HEK293 (cell line): ENCODE measurements at regions not wholly inside any gene's neighbourhood (a gene's known extent, or its start where the extent isn't known, plus 50 kb on each side); places are given as distances from the start of the nearest gene placed in this dataset.

Source experiments
- CTCF ChIA-PET: fragments of 350-600 bp; formaldehyde crosslinking; extraction: SDS; loops from one replicate; lab custom pipeline; 2021; ENCODE audit warnings: antibody characterized with exemption; lab: Yijun Ruan, JAX
- POLR2A ChIA-PET: fragments of 300-600 bp; formaldehyde crosslinking; extraction: SDS; loops from one replicate; lab custom pipeline; 2020; ENCODE audit warnings: antibody characterized with exemption, inconsistent platforms; lab: Yijun Ruan, JAX
- H3K27ac ChIP-seq: fragments of 200-500 bp; sonication (Bioruptor generic); 2 replicates; pipeline ENCODE4 v1.5.1; 2014; ENCODE audit warnings: low read depth, low read length, control low read depth, inconsistent platforms; ENCODE audit errors: extremely low read depth
- H3K36me3 ChIP-seq, 2 experiments: fragments of 200-500 bp in 1 of 2; sonication (Bioruptor generic) in 1 of 2; 1 replicate in 1 of 2; 2 replicates in 1 of 2; pipeline ENCODE4 v1.5.1; 2014 to 2017; ENCODE audit warnings: inconsistent platforms in 2 of 2, low read length in 2 of 2; ENCODE audit not compliant: control insufficient read depth in 2 of 2, insufficient read depth in 1 of 2
- H3K4me1 ChIP-seq: fragments of 200-500 bp; sonication (Bioruptor generic); 2 replicates; pipeline ENCODE4 v1.5.1; 2014; ENCODE audit warnings: mild to moderate bottlenecking, low read length, inconsistent platforms; ENCODE audit not compliant: control insufficient read depth, insufficient read depth
- H3K4me3 ChIP-seq: 2 replicates; pipeline ENCODE4 v1.5.1; 2011; ENCODE audit warnings: low read depth, mild to moderate bottlenecking, control low read depth, low read length, moderate library complexity
- H3K9me3 ChIP-seq: fragments of 200-500 bp; sonication (Bioruptor generic); 2 replicates; pipeline ENCODE4 v1.5.1; 2014; ENCODE audit warnings: low read depth, low read length, inconsistent platforms; ENCODE audit not compliant: control insufficient read depth, insufficient read depth
- BCL11A ChIP-seq: fragments of 450-650 bp; formaldehyde crosslinking; IDR thresholded peaks from 2 replicates; pipeline ENCODE4 v1.5.1; 2016; ENCODE audit warnings: low read depth, missing biosample characterization, missing genetic modification characterization
- GFI1B ChIP-seq: fragments of 450-650 bp; formaldehyde crosslinking; IDR thresholded peaks from 2 replicates; pipeline ENCODE4 v1.5.1; 2016; ENCODE audit warnings: missing biosample characterization, missing genetic modification characterization
- HOXA7 ChIP-seq: sonication (generic); formaldehyde crosslinking; IDR thresholded peaks from 2 replicates; pipeline ENCODE4 v1.8.1; 2022; ENCODE audit warnings: missing genetic modification reagents, borderline replicate concordance
- HOXD13 ChIP-seq: sonication (generic); formaldehyde crosslinking; IDR thresholded peaks from 2 replicates; pipeline ENCODE4 v1.8.0; 2022; ENCODE audit warnings: missing genetic modification reagents, borderline replicate concordance
- SCRT1 ChIP-seq: fragments of 450-650 bp; formaldehyde crosslinking; IDR thresholded peaks from 2 replicates; pipeline ENCODE4 v1.5.1; 2016; ENCODE audit warnings: missing biosample characterization, missing genetic modification characterization, borderline replicate concordance
- TCF7L2 ChIP-seq: IDR thresholded peaks from 2 replicates; pipeline ENCODE4 v1.6.1; 2011; ENCODE audit warnings: low read depth, mild to moderate bottlenecking, inconsistent platforms, low read length, moderate library complexity, borderline replicate concordance
- ZNF112 ChIP-seq: fragments of 450-650 bp; formaldehyde crosslinking; IDR thresholded peaks from 2 replicates; pipeline ENCODE4 v1.5.0; 2017; ENCODE audit warnings: missing biosample characterization, missing genetic modification characterization
- ZNF114 ChIP-seq: fragments of 450-650 bp; formaldehyde crosslinking; IDR thresholded peaks from 2 replicates; pipeline ENCODE4 v1.5.0; 2017; ENCODE audit warnings: missing biosample characterization, missing genetic modification characterization
- ZNF132 ChIP-seq: fragments of 450-650 bp; formaldehyde crosslinking; IDR thresholded peaks from 2 replicates; pipeline ENCODE4 v1.5.1; 2017; ENCODE audit warnings: missing biosample characterization, missing genetic modification characterization, borderline replicate concordance
- ZNF133 ChIP-seq: fragments of 450-650 bp; formaldehyde crosslinking; IDR thresholded peaks from 2 replicates; pipeline ENCODE4 v1.5.1; 2016; ENCODE audit warnings: missing biosample characterization, missing genetic modification characterization
- ZNF2 ChIP-seq: fragments of 450-650 bp; formaldehyde crosslinking; IDR thresholded peaks from 2 replicates; pipeline ENCODE4 v1.5.1; 2016; ENCODE audit warnings: missing biosample characterization, missing genetic modification characterization
- ZNF214 ChIP-seq: fragments of 450-650 bp; formaldehyde crosslinking; IDR thresholded peaks from 2 replicates; pipeline ENCODE4 v1.5.1; 2017; ENCODE audit warnings: missing biosample characterization, mild to moderate bottlenecking, missing genetic modification characterization, borderline replicate concordance
- ZNF335 ChIP-seq: fragments of 450-650 bp; formaldehyde crosslinking; conservative IDR thresholded peaks from 2 replicates; pipeline ENCODE4 v1.5.1; 2016; ENCODE audit warnings: missing biosample characterization, missing genetic modification characterization
- ZNF423 ChIP-seq: fragments of 450-650 bp; formaldehyde crosslinking; IDR thresholded peaks from 2 replicates; pipeline ENCODE4 v1.5.1; 2016; ENCODE audit warnings: missing biosample characterization, missing genetic modification characterization
- ZNF530 ChIP-seq: fragments of 450-650 bp; formaldehyde crosslinking; IDR thresholded peaks from 2 replicates; pipeline ENCODE4 v1.5.1; 2016; ENCODE audit warnings: low read depth, missing biosample characterization, missing genetic modification characterization
- ZNF548 ChIP-seq: fragments of 450-650 bp; formaldehyde crosslinking; IDR thresholded peaks from 2 replicates; pipeline ENCODE4 v1.5.1; 2016; ENCODE audit warnings: missing biosample characterization, missing genetic modification characterization
- ZNF558 ChIP-seq: fragments of 450-650 bp; formaldehyde crosslinking; IDR thresholded peaks from 2 replicates; pipeline ENCODE4 v1.5.1; 2016; ENCODE audit warnings: missing biosample characterization, missing genetic modification characterization
- ZNF560 ChIP-seq: fragments of 450-650 bp; formaldehyde crosslinking; IDR thresholded peaks from 2 replicates; pipeline ENCODE4 v1.5.1; 2017; ENCODE audit warnings: missing biosample characterization, missing genetic modification characterization, borderline replicate concordance
- ZNF621 ChIP-seq: fragments of 450-650 bp; formaldehyde crosslinking; IDR thresholded peaks from 2 replicates; pipeline ENCODE4 v1.5.1; 2017; ENCODE audit warnings: missing biosample characterization, missing genetic modification characterization
- ZNF626 ChIP-seq: fragments of 450-650 bp; sonication (Bioruptor Pico); formaldehyde crosslinking; IDR thresholded peaks from 2 replicates; pipeline ENCODE4 v1.5.1; 2018; ENCODE audit warnings: missing biosample characterization, missing genetic modification characterization, inconsistent platforms
- ZNF777 ChIP-seq: fragments of 450-650 bp; formaldehyde crosslinking; IDR thresholded peaks from 2 replicates; pipeline ENCODE4 v1.5.1; 2017; ENCODE audit warnings: missing biosample characterization, missing genetic modification characterization, borderline replicate concordance
- ZNF785 ChIP-seq: fragments of 450-650 bp; formaldehyde crosslinking; IDR thresholded peaks from 2 replicates; pipeline ENCODE4 v1.5.1; 2016; ENCODE audit warnings: missing biosample characterization, missing genetic modification characterization
- TF ChIP-seq, protein P1 (sequence below): fragments of 450-650 bp; IDR thresholded peaks from 2 replicates; pipeline ENCODE4 v1.5.1; 2018; ENCODE audit warnings: missing biosample characterization, missing genetic modification characterization
- TF ChIP-seq, protein P2 (sequence below): fragments of 450-650 bp; formaldehyde crosslinking; IDR thresholded peaks from 2 replicates; pipeline ENCODE4 v1.5.1; 2017; ENCODE audit warnings: missing biosample characterization, missing genetic modification characterization
- TF ChIP-seq, protein P3 (sequence below): fragments of 450-650 bp; formaldehyde crosslinking; IDR thresholded peaks from 2 replicates; pipeline ENCODE4 v1.5.1; 2017; ENCODE audit warnings: missing biosample characterization, missing genetic modification characterization

DNA sequence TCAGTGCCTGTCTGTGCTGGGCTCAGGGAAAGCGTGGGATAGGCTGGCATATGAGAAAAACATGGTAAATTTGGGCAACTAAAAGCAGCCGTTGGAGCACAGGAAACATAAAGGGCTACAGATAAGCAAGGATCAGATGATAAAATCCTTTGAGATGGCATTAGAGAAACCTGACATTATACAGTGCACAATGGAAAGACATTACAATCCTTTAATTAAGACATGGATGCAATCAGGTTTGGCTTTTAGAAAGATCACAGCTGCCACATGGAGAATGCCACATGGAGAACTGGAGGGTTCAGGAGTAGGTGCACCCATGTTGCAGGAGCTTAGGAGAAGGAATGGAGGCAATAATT lies 117.3 kb downstream of the CDC42EP3 start (continued):
- TF ChIP-seq ZNF560 (tag by site-specific recombination) (no peak), ZNF626 (tag by site-specific recombination) (no peak), TCF7L2 (no peak)
- TF ChIP-seq, protein P1, sequence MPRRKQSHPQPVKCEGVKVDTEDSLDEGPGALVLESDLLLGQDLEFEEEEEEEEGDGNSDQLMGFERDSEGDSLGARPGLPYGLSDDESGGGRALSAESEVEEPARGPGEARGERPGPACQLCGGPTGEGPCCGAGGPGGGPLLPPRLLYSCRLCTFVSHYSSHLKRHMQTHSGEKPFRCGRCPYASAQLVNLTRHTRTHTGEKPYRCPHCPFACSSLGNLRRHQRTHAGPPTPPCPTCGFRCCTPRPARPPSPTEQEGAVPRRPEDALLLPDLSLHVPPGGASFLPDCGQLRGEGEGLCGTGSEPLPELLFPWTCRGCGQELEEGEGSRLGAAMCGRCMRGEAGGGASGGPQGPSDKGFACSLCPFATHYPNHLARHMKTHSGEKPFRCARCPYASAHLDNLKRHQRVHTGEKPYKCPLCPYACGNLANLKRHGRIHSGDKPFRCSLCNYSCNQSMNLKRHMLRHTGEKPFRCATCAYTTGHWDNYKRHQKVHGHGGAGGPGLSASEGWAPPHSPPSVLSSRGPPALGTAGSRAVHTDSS (tag by site-specific recombination), result no peak

DNA sequence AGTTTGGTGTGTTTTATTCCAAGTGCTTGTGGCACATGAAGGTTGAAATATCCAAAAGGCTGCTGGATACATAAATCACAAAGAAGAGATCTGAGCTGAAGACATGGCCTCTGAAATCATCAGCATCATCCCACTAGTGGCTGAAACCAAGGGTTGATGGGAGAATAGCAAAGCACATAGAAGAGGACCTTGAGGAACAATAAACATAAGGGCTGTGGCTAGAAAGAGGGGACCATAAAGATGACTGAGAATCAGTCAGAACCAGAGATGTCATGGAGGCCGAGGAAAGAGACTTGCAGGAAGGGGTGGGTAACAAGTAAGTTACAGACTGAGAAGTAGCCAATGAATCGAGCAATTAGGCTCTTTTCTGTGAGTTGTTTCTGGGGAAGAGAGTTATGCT lies 116.8 kb downstream of the CDC42EP3 start:
- ChIA-PET POLR2A (no interaction called here), CTCF (interaction anchor here (1.3 kb wide), 1 partner anchor 323 kb away, joined by 5 read pairs; no protein-coding TSS in a partner anchor)
- no peaks in the 10 kb centered on the region for H3K9me3 ChIP-seq
- H3K36me3 ChIP-seq, result no peaks in the 10 kb centered on the region
- no peaks in the 10 kb centered on the region for H3K4me1 ChIP-seq
- TF ChIP-seq GFI1B (tag by site-specific recombination) (no peak), ZNF530 (no peak), ZNF423 (tag by site-specific recombination) (no peak), ZNF112 (tag by site-specific recombination) (no peak), ZNF132 (tag by site-specific recombination) (no peak), ZNF133 (tag by site-specific recombination) (no peak), BCL11A (tag by site-specific recombination) (no peak), ZNF214 (tag by site-specific recombination) (no peak), ZNF114 (tag by site-specific recombination) (no peak)
- TF ChIP-seq, protein P2, sequence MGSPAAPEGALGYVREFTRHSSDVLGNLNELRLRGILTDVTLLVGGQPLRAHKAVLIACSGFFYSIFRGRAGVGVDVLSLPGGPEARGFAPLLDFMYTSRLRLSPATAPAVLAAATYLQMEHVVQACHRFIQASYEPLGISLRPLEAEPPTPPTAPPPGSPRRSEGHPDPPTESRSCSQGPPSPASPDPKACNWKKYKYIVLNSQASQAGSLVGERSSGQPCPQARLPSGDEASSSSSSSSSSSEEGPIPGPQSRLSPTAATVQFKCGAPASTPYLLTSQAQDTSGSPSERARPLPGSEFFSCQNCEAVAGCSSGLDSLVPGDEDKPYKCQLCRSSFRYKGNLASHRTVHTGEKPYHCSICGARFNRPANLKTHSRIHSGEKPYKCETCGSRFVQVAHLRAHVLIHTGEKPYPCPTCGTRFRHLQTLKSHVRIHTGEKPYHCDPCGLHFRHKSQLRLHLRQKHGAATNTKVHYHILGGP (tag by site-specific recombination), result no peak
- no peak overlapping the region for H3K27ac ChIP-seq
- H3K4me3 ChIP-seq, result no peak overlapping the region

DNA sequence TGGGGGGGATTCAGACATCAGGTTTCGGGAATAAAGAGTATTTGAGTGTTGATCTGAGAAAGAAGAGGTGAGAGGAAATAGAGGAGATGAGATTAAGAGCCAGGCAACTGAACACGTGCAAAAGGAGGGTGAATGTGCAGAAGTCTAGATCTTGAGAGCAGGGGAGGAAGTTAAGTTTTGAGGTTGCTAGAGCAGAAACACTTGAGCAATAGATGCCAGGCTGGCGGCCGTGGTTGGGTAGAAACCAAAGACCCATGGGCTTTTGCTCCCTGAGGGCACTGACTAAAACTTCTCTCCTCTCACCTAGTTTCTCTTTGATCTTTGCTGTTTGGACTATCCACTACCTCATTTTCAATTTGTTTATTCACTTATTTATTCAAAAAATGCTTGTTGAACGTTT lies 116.0 kb downstream of the CDC42EP3 start:
- Histone ChIP-seq H3K9me3 (no peaks in the 10 kb centered on the region), H3K36me3 (no peaks in the 10 kb centered on the region), H3K27ac (no peak overlapping the region), H3K4me1 (no peaks in the 10 kb centered on the region), H3K4me3 (no peak overlapping the region)
- ChIA-PET POLR2A (no interaction called here), CTCF (no interaction called here)
- no peak for TF ChIP-seq ZNF560 (tag by site-specific recombination)
- no peak for TF ChIP-seq ZNF621 (tag by site-specific recombination)
- no peak for TF ChIP-seq ZNF2 (tag by site-specific recombination)
- TF ChIP-seq HOXA7 (CRISPR knock-in tag), result no peak
- TF ChIP-seq, protein P1 (tag by site-specific recombination), result no peak
- TF ChIP-seq ZNF335 (tag by site-specific recombination), result no peak
- no peak for TF ChIP-seq ZNF777
- no peak for TF ChIP-seq ZNF785 (tag by site-specific recombination)
- TF ChIP-seq, protein P3, sequence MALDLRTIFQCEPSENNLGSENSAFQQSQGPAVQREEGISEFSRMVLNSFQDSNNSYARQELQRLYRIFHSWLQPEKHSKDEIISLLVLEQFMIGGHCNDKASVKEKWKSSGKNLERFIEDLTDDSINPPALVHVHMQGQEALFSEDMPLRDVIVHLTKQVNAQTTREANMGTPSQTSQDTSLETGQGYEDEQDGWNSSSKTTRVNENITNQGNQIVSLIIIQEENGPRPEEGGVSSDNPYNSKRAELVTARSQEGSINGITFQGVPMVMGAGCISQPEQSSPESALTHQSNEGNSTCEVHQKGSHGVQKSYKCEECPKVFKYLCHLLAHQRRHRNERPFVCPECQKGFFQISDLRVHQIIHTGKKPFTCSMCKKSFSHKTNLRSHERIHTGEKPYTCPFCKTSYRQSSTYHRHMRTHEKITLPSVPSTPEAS (tag by site-specific recombination), result no peak
- TF ChIP-seq SCRT1, result no peak
- TF ChIP-seq ZNF558 (tag by site-specific recombination), result no peak
- TF ChIP-seq HOXD13, result no peak
- TF ChIP-seq ZNF548 (tag by site-specific recombination), result no peak
- TF ChIP-seq ZNF423 (tag by site-specific recombination), result no peak
